D341Med (cell line): ENCODE measurements at regions not wholly inside any gene's neighbourhood (a gene's known extent, or its start where the extent isn't known, plus 50 kb on each side); places are given as distances from the start of the nearest gene placed in this dataset.

Source experiments
- DNase-seq: peaks from one replicate; pipeline ENCODE4 v3.0.0; 2012; ENCODE audit warnings: low spot score

DNA sequence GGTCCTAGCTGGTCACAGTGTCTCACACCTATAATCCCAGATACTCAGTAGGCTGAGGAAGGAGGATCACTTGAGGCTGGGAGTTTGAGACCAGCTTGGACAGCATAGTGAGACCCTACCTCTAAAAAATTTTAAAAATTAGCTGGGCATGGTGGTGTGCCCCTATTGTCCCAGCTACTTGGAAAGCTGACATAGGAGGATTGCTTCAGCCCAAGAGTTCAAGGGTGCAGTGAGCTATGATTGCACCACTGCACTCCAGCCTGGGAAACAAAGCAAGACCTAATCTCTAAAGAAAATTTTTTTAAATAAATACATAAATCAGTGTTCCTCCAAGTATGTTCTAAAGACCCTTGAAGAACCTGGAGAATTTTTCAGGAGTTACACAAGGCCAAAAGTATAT is 50.6 kb upstream of the GNAO1 start:
- DNase-seq: no peak

DNA sequence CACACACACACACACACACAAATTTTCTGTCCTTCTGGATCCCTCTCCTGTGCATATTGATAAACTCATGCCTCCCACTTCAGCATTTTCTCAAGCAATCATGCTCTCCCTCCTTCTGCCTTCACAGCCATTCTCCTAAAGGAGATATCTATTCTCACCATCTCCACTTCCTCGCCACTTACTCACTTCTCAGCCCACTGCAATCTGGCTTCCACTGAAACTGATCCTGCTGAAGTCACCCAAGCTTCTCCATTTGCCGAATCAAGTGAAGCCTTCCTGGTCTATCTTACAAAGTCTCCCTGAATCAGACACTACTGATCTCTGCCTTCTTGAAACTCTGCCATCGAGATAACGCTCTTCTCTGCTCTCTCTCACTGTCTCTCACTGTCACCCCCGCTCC is 54.0 kb upstream of the GNAO1 start:
- no peak for DNase-seq

GRCh38 chr16:56136256-56136655 is 55.0 kb upstream of the GNAO1 start:
- DNase-seq: no peak

DNA sequence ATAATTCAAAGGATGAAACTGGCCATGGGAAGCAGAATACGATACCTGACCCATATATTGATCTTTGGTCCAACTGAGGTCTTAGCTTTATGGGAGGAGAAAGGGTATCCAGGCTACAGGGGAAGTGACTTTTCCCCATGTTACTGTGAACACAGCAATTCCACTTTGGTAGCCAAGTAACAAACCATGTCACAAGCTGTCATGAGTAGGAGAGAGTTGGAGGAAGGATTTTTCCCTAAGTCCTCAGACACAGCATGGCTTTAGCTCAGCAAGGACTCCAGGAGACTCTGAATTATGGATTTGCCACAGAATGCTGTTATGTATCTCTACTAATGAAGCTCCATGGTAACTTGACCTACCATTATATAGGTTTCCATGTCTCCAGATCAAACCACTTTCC is 56.5 kb upstream of the GNAO1 start:
- DNase-seq: no peak

- no peak for DNase-seq
These were observed 65.4 kb upstream of the GNAO1 start for GRCh38 chr16:56125922-56126321.

GRCh38 chr16:56122251-56122650 is 69.0 kb upstream of the GNAO1 start:
- DNase-seq: no peak

GRCh38 chr16:56121156-56121500 is 70.2 kb upstream of the GNAO1 start:
- no peak for DNase-seq

GRCh38 chr16:56120447-56121155 is 70.7 kb upstream of the GNAO1 start:
- no peak for DNase-seq

GRCh38 chr16:56119133-56119532 is 72.2 kb upstream of the GNAO1 start:
- DNase-seq: no peak

DNA sequence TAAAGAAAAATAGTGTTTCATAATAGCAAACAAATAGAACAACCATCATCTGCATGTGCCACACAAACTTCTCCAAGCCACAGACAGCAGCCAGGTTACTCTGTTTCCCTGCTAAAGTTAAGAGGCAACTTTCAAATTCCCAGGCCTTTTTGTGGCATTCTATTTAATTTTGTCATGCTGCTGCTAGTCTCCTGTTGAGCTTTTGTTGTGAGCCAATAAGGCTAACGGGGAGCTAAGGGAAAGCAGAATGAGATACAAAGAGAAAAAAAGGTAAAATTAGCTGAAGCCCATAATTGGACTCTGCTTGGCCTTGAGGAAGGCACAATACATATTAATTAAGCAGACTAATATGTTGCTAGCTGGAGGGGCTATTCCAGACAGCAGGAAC is 74.7 kb upstream of the GNAO1 start:
- DNase-seq: no peak

GRCh38 chr16:56115817-56116576 is 75.3 kb upstream of the GNAO1 start:
- DNase-seq: no peak

DNA sequence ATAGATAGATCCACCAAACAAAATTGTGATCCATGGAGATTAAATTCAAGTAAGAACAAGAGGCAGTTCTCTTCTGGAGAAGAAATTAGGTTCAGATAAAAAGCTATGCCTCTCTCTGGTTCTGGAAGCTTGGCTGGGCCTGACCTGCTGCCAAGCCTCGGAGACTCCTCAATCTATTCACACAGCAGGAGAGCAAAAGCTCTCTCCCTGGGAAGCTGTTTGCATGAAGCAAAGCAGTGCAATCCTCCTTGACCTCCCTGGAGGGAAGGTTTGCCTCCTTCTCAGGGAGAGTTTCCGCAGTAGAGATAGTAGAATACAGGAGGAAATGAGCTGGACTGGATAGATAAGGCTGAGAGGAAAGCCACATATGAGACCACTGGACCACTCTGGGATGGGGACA is 78.1 kb upstream of the GNAO1 start:
- no peak for DNase-seq

DNA sequence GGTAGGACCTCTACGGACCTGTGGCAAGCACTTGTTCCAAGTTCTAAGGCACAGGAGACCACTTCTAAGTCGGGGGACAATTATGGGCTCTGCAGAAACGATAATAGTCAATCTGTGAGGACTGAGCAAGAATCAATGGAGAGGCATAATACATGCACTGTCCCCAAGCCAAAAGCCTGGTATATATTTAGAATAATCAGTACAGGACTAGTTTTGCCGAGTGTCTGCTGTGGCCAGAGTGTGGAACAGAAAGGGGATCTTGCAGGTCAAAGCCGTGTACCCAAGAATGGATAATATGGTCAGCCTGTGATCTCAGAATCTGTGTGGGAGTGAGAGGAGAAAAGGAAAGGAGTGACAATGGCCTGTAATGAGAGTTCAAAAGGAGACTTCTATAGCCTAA is 80.2 kb upstream of the GNAO1 start:
- no peak for DNase-seq

- no peak for DNase-seq
These were observed 81.3 kb upstream of the GNAO1 start for GRCh38 chr16:56109994-56110393.

DNA sequence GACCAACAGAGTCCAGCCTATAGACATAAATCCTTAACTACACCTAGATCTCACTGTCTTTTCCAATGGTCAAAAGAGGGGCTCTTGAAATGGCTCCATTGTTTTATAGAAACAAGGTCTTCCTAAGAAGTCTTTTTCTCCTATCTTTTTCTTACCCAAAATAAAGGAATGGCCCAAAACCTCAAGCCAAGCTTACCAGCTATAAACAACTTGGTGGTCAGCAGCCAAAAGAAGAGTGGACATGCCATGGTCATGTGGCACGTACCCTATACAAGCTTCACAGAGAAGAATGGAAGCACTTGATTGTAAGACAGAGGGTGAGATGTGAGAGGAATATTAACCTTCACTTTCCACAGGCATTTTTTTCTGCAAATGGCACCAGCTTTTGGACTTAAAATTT is 82.1 kb upstream of the GNAO1 start:
- DNase-seq: no peak

DNA sequence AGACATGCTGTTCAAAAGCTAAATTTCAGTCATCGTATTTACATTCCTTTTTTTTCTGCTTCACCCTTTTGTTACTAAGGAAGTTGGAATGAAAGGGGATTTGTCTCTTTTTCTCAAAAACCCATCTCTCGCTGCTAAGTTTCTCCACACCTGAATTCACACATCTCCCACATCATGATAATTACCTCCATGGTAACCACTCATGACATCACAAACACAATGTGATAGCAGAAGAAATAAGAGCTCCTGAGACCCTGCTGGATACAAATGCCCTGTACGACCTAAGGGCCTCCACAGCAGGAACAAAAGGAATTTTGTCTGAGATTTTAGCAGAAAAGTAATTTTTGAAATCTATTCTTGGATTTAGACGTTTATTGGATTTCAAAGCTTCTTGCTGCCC is 82.6 kb upstream of the GNAO1 start:
- DNase-seq: no peak

- no peak for DNase-seq
These were observed 83.2 kb upstream of the GNAO1 start for GRCh38 chr16:56108056-56108471.

- no peak for DNase-seq
These were observed 84.8 kb upstream of the GNAO1 start for GRCh38 chr16:56106527-56106926.

- DNase-seq: no peak
These were observed 88.4 kb upstream of the GNAO1 start for GRCh38 chr16:56102906-56103305.

DNA sequence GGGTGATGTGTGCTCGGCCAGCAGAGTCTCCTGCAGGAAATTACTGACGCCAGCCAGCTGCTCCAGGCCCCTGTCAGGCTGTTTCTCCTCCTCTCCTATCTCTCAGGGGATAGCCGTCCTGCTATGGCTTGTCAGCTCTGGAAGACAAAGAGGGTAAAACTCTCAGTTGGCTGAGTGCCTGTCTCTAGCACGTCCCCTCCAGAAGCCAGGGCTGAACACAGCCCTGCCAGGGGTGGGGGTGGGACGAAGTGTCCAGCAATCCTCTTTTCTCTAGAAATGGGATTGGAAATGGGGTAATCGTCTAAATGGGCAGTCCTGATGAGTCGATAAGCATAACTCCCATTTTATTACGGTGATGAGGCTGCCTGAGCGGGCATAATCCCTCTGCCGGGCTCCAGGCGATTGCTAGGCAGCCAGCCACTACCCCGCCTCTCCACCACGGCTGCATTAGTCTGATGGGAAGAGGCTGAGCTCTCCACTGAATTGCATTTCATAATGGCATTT is 89.1 kb upstream of the GNAO1 start:
- DNase-seq: peak; percentile 89

DNA sequence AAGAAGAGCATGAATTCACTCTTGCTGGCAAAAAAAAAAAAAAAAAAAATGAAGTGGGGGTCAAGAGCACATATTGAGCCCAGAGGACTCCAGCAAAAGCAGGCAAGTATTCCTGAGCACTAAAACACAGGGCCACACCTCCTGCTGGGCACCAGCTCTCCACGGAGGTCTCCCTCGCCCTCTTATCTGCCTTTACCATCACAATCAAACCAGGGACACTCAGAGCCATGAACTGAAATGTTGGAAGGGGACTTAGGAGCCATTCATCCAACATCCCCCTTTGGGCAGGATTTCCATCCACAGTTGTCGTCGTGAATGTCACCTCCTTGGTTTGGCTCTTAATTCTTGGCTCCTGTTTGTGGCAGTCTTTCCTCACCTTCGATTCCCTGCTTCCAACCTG is 89.8 kb upstream of the GNAO1 start:
- no peak for DNase-seq

GRCh38 chr16:56097306-56097705 is 94.0 kb upstream of the GNAO1 start:
- DNase-seq: no peak

DNA sequence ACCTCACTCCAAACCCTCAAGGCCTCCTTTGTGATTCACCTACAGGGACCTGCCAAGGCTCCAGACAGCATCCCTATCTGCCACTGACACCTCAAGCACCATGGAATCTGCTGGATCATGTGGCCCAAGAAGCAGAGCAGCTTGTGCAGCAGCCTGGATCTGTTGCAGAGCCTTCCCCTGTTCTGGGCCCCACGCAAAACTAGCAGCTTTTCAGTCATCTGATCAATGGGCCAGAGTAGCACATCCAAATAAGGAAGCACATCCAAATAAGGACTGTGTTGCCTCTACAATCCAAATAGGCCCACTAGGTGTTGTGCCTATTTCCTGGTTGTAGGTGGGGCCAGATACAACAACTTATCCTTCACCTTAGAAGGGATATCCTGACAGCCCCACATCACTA is 97.1 kb upstream of the GNAO1 start:
- DNase-seq: no peak

- no peak for DNase-seq
These were observed 98.2 kb upstream of the GNAO1 start for GRCh38 chr16:56093055-56093454.
